ENCODE measurements at regions not wholly inside any gene's neighbourhood (a gene's known extent, or its start where the extent isn't known, plus 50 kb on each side); places are given as distances from the start of the nearest gene placed in this dataset.

- 95% methylated on average over 5 of the region's 5 CpGs for WGBS
Observed at GRCh38 chr12:94870511-94870910, 133.0 kb downstream of the NDUFA12 start.

GRCh38 chr12:94868161-94868560 lies 135.3 kb downstream of the NDUFA12 start:
- H3K4me1 ChIP-seq (replicated peaks): no peaks in the 10 kb centered on the region
- no peaks in the 10 kb centered on the region for H3K27me3 ChIP-seq (replicated peaks; ENCODE audit: insufficient read depth)
- H3K4me3 ChIP-seq: no peak overlapping the region
- no peaks in the 10 kb centered on the region for H3K36me3 ChIP-seq
- H3K27ac ChIP-seq: no peak overlapping the region
- no peaks in the 10 kb centered on the region for H3K9me3 ChIP-seq
- TF ChIP-seq POLR2A (IDR thresholded peaks at IDR 0.05) (no peak), CTCF (IDR thresholded peaks at IDR 0.05) (no peak), POLR2AphosphoS5 (IDR thresholded peaks at IDR 0.05) (no peak)
- 100% methylated on average over 2 of the region's 2 CpGs for WGBS
- intact Hi-C loops (cut with DNase I): no loop called here
- no peak for DNase-seq (ENCODE audit: low spot score)

More at GRCh38 chr12:94870511-94870910, 133.0 kb downstream of the NDUFA12 start:
- intact Hi-C loops (cut with DNase I): no loop called here
- Histone ChIP-seq H3K4me1 (replicated peaks) (no peaks in the 10 kb centered on the region), H3K9me3 (no peaks in the 10 kb centered on the region), H3K36me3 (no peaks in the 10 kb centered on the region), H3K27ac (no peak overlapping the region), H3K4me3 (no peak overlapping the region), H3K27me3 (replicated peaks; ENCODE audit: insufficient read depth) (no peaks in the 10 kb centered on the region)
- no peak for DNase-seq (ENCODE audit: low spot score)
- TF ChIP-seq CTCF (IDR thresholded peaks at IDR 0.05) (no peak), POLR2AphosphoS5 (IDR thresholded peaks at IDR 0.05) (no peak), POLR2A (IDR thresholded peaks at IDR 0.05) (no peak)

- WGBS: 95% methylated on average over 5 of the region's 5 CpGs
- no peak overlapping the region for H3K4me3 ChIP-seq
Observed at GRCh38 chr12:94867066-94867855, 136.2 kb downstream of the NDUFA12 start.

GRCh38 chr12:94864987-94865386 lies 138.5 kb downstream of the NDUFA12 start:
- H3K36me3 ChIP-seq: no peaks in the 10 kb centered on the region
- intact Hi-C loops (cut with DNase I): no loop called here
- no peak for TF ChIP-seq CTCF (IDR thresholded peaks at IDR 0.05)
- TF ChIP-seq POLR2A (IDR thresholded peaks at IDR 0.05): no peak
- no peak for TF ChIP-seq POLR2AphosphoS5 (IDR thresholded peaks at IDR 0.05)
- 90% methylated on average over 1 of the region's 1 CpG for WGBS
- no peak overlapping the region for H3K27ac ChIP-seq
- H3K9me3 ChIP-seq: no peaks in the 10 kb centered on the region
- H3K4me1 ChIP-seq (replicated peaks): no peaks in the 10 kb centered on the region
- no peak overlapping the region for H3K4me3 ChIP-seq
- no peaks in the 10 kb centered on the region for H3K27me3 ChIP-seq (replicated peaks; ENCODE audit: insufficient read depth)
- no peak for DNase-seq (ENCODE audit: low spot score)

More at GRCh38 chr12:94867066-94867855, 136.2 kb downstream of the NDUFA12 start:
- no peak overlapping the region for H3K27ac ChIP-seq
- H3K27me3 ChIP-seq (replicated peaks; ENCODE audit: insufficient read depth): no peaks in the 10 kb centered on the region
- no peak for DNase-seq (ENCODE audit: low spot score)
- no peaks in the 10 kb centered on the region for H3K36me3 ChIP-seq
- intact Hi-C loops (cut with DNase I): no loop called here
- no peaks in the 10 kb centered on the region for H3K9me3 ChIP-seq
- TF ChIP-seq POLR2A (IDR thresholded peaks at IDR 0.05) (no peak), POLR2AphosphoS5 (IDR thresholded peaks at IDR 0.05) (no peak), CTCF (IDR thresholded peaks at IDR 0.05) (no peak)
- H3K4me1 ChIP-seq (replicated peaks): no peaks in the 10 kb centered on the region

Data from prostate gland (tissue), 2 donors.